ENCODE measurements at regions not wholly inside any gene's neighbourhood (a gene's known extent, or its start where the extent isn't known, plus 50 kb on each side); places are given as distances from the start of the nearest gene placed in this dataset.

DNA sequence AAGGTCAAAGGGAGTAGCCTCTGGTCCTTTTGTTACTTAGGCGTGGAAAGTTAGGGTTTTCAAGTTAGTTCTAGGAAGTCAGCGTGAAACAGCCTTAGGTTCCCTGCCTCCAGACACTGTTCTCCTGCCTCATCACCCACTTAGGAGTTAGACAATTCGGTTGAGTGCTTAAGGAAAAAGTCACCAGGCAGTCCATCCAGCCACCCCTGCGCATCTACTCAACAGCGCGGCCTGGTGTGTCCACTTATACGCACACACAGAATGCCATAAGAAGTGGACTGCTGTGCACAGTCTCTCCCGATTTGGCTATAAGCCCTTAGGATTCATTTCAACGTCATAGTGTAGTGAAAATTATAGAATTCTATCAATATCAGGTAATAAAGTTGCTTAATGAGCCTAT is 470.8 kb upstream of the TNP1 start:
- TF ChIP-seq, protein P1, sequence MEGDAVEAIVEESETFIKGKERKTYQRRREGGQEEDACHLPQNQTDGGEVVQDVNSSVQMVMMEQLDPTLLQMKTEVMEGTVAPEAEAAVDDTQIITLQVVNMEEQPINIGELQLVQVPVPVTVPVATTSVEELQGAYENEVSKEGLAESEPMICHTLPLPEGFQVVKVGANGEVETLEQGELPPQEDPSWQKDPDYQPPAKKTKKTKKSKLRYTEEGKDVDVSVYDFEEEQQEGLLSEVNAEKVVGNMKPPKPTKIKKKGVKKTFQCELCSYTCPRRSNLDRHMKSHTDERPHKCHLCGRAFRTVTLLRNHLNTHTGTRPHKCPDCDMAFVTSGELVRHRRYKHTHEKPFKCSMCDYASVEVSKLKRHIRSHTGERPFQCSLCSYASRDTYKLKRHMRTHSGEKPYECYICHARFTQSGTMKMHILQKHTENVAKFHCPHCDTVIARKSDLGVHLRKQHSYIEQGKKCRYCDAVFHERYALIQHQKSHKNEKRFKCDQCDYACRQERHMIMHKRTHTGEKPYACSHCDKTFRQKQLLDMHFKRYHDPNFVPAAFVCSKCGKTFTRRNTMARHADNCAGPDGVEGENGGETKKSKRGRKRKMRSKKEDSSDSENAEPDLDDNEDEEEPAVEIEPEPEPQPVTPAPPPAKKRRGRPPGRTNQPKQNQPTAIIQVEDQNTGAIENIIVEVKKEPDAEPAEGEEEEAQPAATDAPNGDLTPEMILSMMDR (IDR thresholded peaks at IDR 0.05; ENCODE audit: low read depth, low read length), result no peak
- TF ChIP-seq POLR2A (IDR thresholded peaks at IDR 0.05; ENCODE audit: extremely low read depth, insufficient read length) (no peak), MYC (IDR thresholded peaks at IDR 0.05; ENCODE audit: low read depth, low read length) (no peak)
- TF ChIP-seq, protein P2, sequence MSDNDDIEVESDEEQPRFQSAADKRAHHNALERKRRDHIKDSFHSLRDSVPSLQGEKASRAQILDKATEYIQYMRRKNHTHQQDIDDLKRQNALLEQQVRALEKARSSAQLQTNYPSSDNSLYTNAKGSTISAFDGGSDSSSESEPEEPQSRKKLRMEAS (IDR thresholded peaks at IDR 0.05; ENCODE audit: low read depth, low read length), result no peak

Data from NB4 (cell line).